ENCODE measurements at regions not wholly inside any gene's neighbourhood (a gene's known extent, or its start where the extent isn't known, plus 50 kb on each side); places are given as distances from the start of the nearest gene placed in this dataset.
"Not testable (repeated sequence)": the region's sequence is repeated elsewhere in the genome, so short reads cannot be mapped to it uniquely, and the experiment has no call there.

- no peak for DNase-seq (ENCODE audit: low read depth)
Observed at GRCh38 chr21:26331205-26331980, 160.8 kb upstream of the APP start.

- no peak for DNase-seq (ENCODE audit: low read depth)
Observed at GRCh38 chr21:26320596-26320995, 150.0 kb upstream of the APP start.

DNA sequence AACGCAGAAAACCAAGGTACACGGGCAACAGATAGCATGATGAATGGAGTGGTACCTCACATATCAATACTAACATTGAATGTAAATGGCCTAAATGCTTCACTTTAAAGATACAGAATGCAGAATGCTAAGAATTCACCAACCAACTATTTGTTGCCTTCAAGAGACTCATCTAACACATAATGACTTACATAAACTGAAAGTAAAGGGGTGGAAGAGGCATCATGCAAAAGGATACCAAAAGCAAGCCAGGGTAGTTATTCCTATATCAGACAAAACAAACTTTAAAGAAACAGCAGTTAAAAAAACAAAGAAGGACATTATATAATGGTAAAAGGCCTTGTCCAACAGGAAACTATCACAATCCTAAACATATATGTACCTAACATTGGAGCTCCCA lies 137.1 kb upstream of the APP start:
- DNase-seq (ENCODE audit: low read depth), result no peak

DNA sequence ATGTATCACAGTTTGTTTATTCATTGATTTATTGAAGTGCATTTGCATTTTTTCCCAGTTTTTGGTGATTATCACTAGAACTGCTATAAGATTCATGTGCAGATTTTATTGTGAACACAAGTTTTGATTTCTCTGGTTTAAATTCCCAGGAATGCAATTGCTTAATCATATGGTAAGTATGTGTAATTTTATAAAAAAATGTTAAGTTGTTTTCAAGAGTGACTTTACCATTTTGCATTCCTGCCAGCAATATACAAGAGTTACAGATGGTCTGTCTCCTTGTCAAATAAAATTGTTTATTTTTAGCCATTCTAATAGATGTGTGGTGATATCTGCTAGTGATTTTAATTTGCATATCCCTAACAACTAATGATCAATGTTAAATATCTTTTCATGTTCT lies 127.3 kb upstream of the APP start:
- DNase-seq (ENCODE audit: low read depth), result no peak

DNA sequence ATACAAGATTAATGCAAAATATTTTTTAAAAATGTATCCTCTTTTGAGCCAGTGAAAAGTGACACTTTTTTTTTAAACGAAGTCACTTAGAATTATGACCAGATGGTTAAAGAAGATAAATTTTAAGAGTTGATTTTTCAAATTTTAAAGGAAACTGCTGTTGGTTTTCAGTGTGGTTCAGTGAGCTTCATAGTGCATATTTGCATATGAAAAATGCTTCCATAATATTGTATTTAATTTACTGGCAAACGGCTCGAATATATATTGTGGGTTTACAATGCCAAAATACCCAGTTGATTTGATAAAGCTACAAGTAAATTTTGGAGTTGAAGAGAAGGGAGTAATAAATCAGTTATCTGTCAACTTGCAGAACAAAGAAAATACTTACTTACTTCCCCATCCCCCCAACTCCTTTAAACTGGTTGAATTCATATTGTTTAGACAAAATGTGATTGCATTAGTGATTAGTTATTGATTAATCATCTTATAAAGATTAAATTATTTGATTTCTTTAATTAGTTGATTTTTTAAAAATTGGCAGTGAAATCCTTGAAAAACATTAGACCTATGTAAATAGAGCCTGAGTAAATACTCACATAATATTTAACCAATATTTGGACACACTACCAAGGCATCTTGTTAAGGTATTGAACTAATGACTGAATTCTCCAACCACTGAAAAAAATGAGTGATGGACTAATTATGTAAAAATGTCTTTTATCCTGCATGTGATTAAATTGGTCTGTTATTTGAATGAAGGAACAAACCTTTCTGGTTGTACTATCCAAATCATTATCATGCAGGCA lies 122.8 kb upstream of the APP start:
- DNase-seq (ENCODE audit: low read depth), result no peak

GRCh38 chr21:26288026-26288425 lies 117.5 kb upstream of the APP start:
- no peak for DNase-seq (ENCODE audit: low read depth)

DNA sequence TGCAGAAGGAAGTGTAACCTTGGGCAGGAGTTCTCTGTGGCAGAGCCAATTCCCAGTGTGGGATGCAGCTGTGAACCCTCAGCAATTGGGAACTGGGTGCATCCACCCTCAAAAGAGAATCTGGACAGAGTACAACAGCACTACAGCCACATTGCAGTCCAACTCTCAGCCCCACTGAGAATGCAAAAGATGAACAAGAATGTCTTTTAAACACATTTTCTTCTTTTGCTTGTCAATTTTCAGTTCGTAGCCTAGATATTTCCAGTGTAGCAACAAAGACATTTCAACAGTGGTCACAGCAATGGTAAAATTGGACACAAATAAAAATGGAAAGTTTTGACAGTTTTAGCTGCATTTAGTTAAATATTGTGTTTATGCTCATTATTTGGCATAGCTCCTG lies 114.0 kb upstream of the APP start:
- no peak for DNase-seq (ENCODE audit: low read depth)

- no peak for DNase-seq (ENCODE audit: low read depth)
Observed at GRCh38 chr21:26282058-26282457, 111.5 kb upstream of the APP start.

GRCh38 chr21:26281506-26281905 lies 110.9 kb upstream of the APP start:
- DNase-seq (ENCODE audit: low read depth), result no peak

- no peak for DNase-seq (ENCODE audit: low read depth)
Observed at GRCh38 chr21:26280775-26281174, 110.2 kb upstream of the APP start.

GRCh38 chr21:26280148-26280547 lies 109.6 kb upstream of the APP start:
- DNase-seq (ENCODE audit: low read depth), result no peak

DNA sequence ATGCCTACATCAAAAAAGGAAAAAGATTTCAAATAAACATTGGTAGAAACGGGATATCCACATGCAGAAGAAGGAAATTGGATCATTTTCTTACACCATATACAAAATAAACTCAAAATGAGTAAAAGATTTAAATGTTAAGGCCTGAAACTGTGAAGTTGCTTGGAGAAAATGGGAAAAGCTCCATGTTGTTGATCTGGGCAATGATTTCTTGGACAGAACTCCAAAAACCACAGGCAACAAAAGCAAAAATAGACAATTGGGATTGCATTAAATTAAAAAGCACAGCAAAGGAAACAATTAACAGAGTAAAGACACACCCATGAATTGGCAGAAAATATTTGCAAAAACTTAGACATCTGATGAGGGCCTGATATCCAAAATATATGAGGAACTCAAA lies 105.2 kb upstream of the APP start:
- no peak for DNase-seq (ENCODE audit: low read depth)

GRCh38 chr21:26273686-26274313 lies 103.2 kb upstream of the APP start:
- no peak for DNase-seq (ENCODE audit: low read depth)

GRCh38 chr21:26267389-26267788 lies 96.8 kb upstream of the APP start:
- no peak for DNase-seq (ENCODE audit: low read depth)

- DNase-seq (ENCODE audit: low read depth), result no peak
Observed at GRCh38 chr21:26246073-26246472, 75.5 kb upstream of the APP start.

DNA sequence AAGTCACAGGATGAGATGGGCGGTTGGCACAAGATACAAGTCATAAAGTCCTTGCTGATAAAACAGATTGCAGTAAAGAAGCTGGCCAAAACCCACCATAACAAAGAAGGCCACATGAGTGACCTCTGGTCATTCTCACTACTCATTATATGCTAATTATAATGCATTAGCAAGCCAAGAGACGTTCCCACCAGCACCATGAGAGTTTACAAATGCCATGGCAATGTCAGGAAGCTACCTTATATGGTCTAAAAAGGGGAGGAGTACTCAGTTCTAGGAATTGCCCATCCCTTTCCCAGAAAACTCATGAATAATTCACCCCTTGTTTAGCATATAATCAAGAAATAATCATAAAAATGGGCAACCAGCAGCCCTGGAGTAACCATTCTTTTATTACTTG lies 74.9 kb upstream of the APP start:
- DNase-seq (ENCODE audit: low read depth), result no peak

DNA sequence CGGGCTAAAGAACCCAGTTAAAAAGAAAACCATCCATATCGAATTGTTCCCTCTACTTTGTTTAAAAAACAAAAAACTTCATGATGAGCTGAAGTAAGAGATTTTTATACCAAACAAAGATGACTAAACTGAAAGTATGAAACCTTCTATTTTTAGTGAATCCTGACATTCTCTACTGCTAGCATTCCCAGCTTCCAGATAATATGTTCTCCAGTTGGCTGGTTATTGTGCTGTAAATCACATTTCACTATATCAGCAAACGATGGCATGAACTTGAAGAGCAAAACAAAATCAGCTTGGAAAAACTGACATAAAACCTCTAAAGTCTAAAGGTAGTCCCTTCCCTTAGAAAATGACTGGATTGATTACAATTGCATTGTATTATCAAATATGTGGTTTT lies 68.1 kb upstream of the APP start:
- DNase-seq (ENCODE audit: low read depth), result no peak

GRCh38 chr21:26236281-26236680 lies 65.7 kb upstream of the APP start:
- no peak for DNase-seq (ENCODE audit: low read depth)

DNA sequence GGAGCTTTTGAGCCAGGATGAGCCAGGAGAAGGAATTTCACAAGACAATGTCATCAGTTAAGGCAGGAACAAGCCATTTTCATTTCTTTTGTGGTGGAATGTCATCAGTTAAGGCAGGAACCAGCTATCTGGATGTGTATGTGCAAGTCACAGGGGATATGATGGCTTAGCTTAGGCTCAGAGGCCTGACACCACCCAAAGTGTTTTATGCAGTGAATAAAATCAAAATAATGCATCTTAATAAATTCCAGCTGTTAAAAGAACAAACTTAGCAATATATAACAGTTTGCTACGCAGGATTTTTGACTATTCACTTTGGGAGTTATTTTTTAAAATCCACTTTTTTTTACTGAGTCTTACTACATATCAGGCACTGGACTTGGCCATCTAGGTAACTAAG lies 62.7 kb upstream of the APP start:
- DNase-seq (ENCODE audit: low read depth), result not testable (repeated sequence)

GRCh38 chr21:26232491-26232890 lies 61.9 kb upstream of the APP start:
- DNase-seq (ENCODE audit: low read depth), result not testable (repeated sequence)

DNA sequence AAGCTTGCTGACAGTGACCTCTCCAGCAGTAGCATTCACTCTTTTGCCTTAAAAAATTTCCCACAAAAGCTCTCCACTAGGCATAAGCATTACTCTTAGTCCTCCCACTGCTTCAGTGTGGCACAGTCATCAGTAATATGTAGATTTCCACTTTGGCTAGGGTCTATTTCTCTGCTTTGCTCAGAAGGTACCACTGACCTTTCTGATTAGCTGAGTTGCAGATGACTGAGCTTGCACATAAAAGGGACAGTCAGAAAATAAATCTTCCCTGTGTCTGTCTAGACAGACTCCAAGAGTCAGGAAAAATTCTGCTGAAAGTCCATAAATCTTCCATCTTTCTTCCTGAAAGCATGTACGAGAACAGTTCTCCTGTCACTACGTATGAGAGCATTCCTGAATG lies 56.6 kb upstream of the APP start:
- no peak for DNase-seq (ENCODE audit: low read depth)

DNA sequence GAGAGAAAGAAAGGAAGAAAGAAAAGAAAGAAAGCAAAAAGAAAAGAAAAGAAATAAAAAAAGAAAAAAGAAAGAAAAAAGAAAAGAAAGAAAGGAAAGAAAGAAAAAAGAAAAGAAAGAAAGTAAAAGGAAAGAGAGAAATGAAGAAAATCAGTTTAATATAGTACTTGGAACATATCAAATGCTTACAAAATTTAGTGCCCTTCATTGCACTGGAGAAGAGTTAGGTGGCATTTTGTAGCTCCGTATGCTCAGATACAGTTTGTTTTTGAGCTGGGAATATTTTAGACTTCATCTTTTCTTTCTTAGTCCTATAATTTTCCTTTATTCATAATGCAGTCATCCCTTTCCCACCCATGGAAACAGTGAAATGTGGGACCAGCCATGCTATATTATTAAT lies 56.2 kb upstream of the APP start:
- no peak for DNase-seq (ENCODE audit: low read depth)

- no peak for DNase-seq (ENCODE audit: low read depth)
Observed at GRCh38 chr21:26225046-26225445, 54.5 kb upstream of the APP start.

Measured in Daoy (cell line).